Left lung (tissue), 4 donors: ENCODE measurements at regions not wholly inside any gene's neighbourhood (a gene's known extent, or its start where the extent isn't known, plus 50 kb on each side); places are given as distances from the start of the nearest gene placed in this dataset.
"Not testable (repeated sequence)": the region's sequence is repeated elsewhere in the genome, so short reads cannot be mapped to it uniquely, and the experiment has no call there.

Source experiments
- ATAC-seq: fragments of 200-7000 bp; cut with Tn5 transposase; one replicate; pipeline ENCODE4 v1.9.1; 2020; ENCODE audit warnings: moderate library complexity
- DNase-seq, 4 donors: peaks; one replicate each; pipeline ENCODE4 v3.0.0-alpha.2; 2013 to 2020
- H3K27ac ChIP-seq, 2 donors: fragments of 200-600 bp; sonication (generic) in 1 of 2; one replicate each; pipeline versions ENCODE4 v1.5.0 to v1.8.0; 2020 to 2021
- H3K27me3 ChIP-seq, 2 donors: fragments of 200-600 bp; sonication (generic) in 1 of 2; one replicate each; pipeline versions ENCODE4 v1.5.0 to v1.8.0; 2020 to 2021
- H3K36me3 ChIP-seq, 2 donors: fragments of 200-600 bp; sonication (generic) in 1 of 2; one replicate each; pipeline versions ENCODE4 v1.5.0 to v1.8.0; 2020 to 2021
- H3K4me1 ChIP-seq, 2 donors: fragments of 200-600 bp; one replicate each; pipeline ENCODE4 v1.8.0; 2021
- H3K4me3 ChIP-seq, 2 donors: fragments of 200-600 bp; sonication (generic) in 1 of 2; one replicate each; pipeline versions ENCODE4 v1.5.0 to v1.8.0; 2020 to 2021; ENCODE audit warnings: mild to moderate bottlenecking in 1 of 2
- H3K9me3 ChIP-seq, 2 donors: fragments of 200-600 bp; sonication (generic) in 1 of 2; one replicate each; pipeline versions ENCODE4 v1.5.0 to v1.8.0; 2020 to 2021
- intact Hi-C, 2 donors: fragments of 100-400 bp; cut with DNase I; formaldehyde crosslinking; loops; one replicate each; pipeline versions ENCODE4 v1.11.2 to v1.14.2; 2022
- TF ChIP-seq, protein P1 (sequence below), 2 donors: fragments of 200-600 bp; sonication (generic) in 1 of 2; IDR thresholded peaks; one replicate each; pipeline versions ENCODE4 v1.5.0 to v1.8.0; 2021; ENCODE audit warnings: antibody characterized with exemption in 2 of 2
- donor health status: DM: no; HTN: yes; CAD: no.
- donor health status: DM: no; HTN: no; CAD: no.

DNA sequence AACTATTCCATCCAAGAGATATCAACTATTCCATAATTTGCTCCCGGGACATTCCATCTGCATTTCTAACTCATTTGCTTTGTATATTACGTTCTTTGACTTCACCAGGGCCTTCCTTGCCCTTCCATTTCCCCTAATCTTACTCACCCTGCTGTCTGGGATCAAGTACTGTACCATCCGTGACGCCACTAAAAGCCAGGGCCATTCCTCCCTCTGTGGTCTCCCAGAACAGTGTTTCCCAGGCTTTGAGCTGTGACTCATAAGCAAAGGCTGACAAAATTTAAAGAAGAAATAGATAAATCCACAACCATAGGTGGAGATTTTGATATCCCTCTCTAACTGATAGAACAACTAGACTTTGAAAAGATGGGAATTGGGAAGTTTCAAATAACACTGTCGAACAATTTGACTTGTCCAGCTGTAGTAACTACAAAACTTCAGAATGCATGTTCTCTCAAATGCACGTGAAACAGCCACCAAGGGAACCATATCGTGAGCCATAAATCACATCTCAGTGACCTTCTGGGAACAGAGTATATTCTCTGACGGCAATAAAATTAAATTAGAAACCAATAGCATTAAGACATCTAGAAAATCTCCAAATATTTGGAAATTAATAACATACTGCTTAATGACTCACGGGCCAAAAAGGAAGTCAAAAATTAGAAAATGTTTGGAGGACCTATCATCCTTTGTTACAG lies 501.0 kb downstream of the SETD4 start:
- DNase-seq = no peak
- peak; percentile 43 for ATAC-seq
- TF ChIP-seq, protein P1, sequence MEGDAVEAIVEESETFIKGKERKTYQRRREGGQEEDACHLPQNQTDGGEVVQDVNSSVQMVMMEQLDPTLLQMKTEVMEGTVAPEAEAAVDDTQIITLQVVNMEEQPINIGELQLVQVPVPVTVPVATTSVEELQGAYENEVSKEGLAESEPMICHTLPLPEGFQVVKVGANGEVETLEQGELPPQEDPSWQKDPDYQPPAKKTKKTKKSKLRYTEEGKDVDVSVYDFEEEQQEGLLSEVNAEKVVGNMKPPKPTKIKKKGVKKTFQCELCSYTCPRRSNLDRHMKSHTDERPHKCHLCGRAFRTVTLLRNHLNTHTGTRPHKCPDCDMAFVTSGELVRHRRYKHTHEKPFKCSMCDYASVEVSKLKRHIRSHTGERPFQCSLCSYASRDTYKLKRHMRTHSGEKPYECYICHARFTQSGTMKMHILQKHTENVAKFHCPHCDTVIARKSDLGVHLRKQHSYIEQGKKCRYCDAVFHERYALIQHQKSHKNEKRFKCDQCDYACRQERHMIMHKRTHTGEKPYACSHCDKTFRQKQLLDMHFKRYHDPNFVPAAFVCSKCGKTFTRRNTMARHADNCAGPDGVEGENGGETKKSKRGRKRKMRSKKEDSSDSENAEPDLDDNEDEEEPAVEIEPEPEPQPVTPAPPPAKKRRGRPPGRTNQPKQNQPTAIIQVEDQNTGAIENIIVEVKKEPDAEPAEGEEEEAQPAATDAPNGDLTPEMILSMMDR (IDR thresholded peaks at IDR 0.05) = no peak
- Histone ChIP-seq H3K27ac (no peak overlapping the region), H3K36me3 (no peaks in the 10 kb centered on the region), H3K27me3 (no peaks in the 10 kb centered on the region), H3K9me3 (no peaks in the 10 kb centered on the region), H3K4me3 (no peak overlapping the region), H3K4me1 (peaks cover 5 to 7% of the 10 kb centered on the region in 2 donors)
- intact Hi-C loops = no loop called here

DNA sequence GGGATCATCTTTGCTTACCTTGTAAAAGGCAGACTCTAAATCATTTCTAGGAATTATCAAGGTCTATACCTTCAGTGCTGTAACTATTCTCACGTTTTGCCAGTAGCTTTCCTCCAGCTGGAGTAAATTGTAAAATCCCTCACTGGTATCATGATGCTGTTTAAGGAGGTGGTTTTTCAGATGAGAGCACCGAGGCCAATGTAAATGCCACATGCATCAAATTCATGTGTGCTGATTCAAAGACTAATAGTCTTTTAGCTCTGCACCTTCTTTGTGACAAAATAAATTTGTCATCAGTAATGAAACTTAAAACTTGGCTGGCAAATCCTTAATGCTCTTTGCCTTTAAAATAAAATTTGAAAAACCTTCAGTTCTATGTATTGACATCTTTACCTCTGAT lies 503.8 kb downstream of the SETD4 start:
- no peaks in the 10 kb centered on the region for H3K9me3 ChIP-seq
- intact Hi-C loops = no loop called here

DNA sequence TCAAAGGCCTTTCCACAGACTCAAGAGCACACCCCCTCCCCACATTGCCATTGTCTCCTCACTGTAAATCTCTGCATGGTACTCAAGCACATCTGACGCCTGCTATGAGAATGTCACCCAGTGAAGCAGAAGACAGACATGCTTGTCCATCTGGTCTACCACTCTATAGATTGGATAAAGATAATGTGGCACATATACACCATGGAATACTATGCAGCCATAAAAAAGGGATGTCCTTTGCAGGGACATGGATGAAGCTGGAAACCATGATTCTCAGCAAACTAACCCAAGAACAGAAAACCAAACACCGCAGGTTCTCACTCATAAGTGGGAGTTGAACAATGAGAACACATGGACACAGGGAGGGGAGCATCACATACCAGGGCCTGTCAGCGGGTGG lies 503.4 kb upstream of the RUNX1 start:
- H3K9me3 ChIP-seq, H3K4me3 ChIP-seq, H3K27me3 ChIP-seq, H3K27ac ChIP-seq, ATAC-seq, H3K4me1 ChIP-seq, H3K36me3 ChIP-seq, DNase-seq, intact Hi-C loops: not testable (repeated sequence)

More for the DNA sequence above, 503.8 kb downstream of the SETD4 start:
- Histone ChIP-seq H3K4me3 (no peak overlapping the region), H3K27ac (no peak overlapping the region), H3K4me1 (no peaks in the 10 kb centered on the region), H3K36me3 (no peaks in the 10 kb centered on the region), H3K27me3 (no peaks in the 10 kb centered on the region)
- TF ChIP-seq, protein P1 (IDR thresholded peaks at IDR 0.05) = no peak
- DNase-seq = no peak
- no peak for ATAC-seq

DNA sequence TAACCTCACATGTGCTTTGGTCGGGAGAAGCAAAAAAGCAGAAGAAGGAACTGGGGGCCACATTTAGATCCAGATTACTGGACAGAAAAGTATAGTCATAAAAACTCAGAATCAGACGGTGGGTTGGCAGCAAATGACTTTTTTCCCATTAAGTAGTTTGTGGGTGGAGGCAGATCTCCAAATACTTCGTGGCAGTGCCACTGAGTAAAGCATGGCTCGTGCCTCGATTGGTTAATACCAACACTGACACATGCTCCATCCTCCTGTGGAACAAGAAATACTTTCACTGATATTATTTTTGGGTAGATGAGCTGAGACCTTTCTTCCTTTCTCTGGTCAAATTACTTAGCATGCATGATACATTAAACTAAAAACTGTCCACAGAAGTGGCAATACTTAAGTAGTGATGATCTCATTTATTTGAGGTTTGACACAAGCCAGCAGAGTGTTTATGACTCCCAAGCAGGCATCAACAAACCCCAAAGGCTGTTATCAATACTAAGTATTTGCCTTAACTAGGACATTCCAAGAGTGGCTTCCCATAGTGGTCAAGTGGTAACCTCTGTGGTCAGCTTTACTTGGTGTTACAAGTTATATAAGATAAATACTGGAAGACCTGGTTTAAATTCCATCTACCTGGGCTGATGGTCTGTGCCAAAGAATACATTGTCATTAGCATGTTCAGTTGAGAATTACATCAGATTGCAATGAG lies 500.0 kb upstream of the RUNX1 start:
- DNase-seq = no peak
- TF ChIP-seq, protein P1 (IDR thresholded peaks at IDR 0.05) = no peak
- Histone ChIP-seq H3K36me3 (no peaks in the 10 kb centered on the region), H3K4me3 (no peak overlapping the region), H3K27ac (no peak overlapping the region), H3K9me3 (no peaks in the 10 kb centered on the region), H3K4me1 (no peaks in the 10 kb centered on the region), H3K27me3 (no peaks in the 10 kb centered on the region)
- intact Hi-C loops = no loop called here
- no peak for ATAC-seq

DNA sequence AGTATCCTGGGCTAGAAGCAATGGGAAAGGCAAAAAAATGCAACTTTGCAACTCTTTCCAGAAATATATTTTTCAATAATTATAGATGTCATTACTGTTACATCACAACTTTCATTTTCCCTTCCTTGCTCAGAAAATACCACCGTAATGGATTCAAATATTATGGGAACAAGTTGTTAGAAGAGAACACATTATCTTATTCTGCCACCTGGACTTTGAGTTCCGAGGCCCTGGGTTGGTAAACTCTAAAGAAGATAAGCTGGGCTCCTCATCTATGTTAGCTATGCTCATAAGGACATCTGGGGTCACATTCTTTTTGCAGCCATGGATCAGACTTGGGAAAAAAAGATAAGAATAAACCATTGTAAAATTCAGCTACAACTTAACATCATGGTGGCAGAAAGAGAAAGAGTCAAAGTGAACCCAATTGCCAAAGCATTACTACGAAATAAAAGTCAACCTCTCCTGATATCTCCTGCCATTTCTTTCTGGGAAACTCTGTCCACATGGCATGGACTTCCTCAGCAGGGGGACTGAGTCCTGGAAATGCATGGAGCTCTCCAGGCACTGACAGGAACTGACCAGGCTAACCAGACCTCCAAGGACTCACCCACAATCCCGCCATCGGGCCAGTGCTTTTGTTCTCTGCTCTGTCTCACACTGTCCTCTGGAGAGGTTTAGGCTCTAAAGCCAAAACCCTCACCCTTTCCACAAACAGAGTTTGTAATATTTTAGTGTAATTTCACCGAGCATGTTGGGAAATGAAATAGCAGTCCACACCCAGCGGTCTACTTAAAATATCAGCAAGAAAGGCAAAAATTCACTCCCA lies 499.1 kb upstream of the RUNX1 start:
- Histone ChIP-seq H3K27ac (no peak overlapping the region), H3K9me3 (no peaks in the 10 kb centered on the region), H3K36me3 (no peaks in the 10 kb centered on the region), H3K4me1 (no peaks in the 10 kb centered on the region), H3K27me3 (no peaks in the 10 kb centered on the region), H3K4me3 (no peak overlapping the region)
- TF ChIP-seq, protein P1 (IDR thresholded peaks at IDR 0.05) = no peak
- DNase-seq = no peak
- no peak for ATAC-seq
- intact Hi-C loops = no loop called here
